HEK293 (cell line): ENCODE measurements at regions not wholly inside any gene's neighbourhood (a gene's known extent, or its start where the extent isn't known, plus 50 kb on each side); places are given as distances from the start of the nearest gene placed in this dataset.

Experiments
- CTCF ChIA-PET: fragments of 350-600 bp; formaldehyde crosslinking; extraction: SDS; loops from one replicate; lab custom pipeline; 2021; ENCODE audit warnings: antibody characterized with exemption; lab: Yijun Ruan, JAX
- POLR2A ChIA-PET: fragments of 300-600 bp; formaldehyde crosslinking; extraction: SDS; loops from one replicate; lab custom pipeline; 2020; ENCODE audit warnings: antibody characterized with exemption, inconsistent platforms; lab: Yijun Ruan, JAX
- H3K27ac ChIP-seq: fragments of 200-500 bp; sonication (Bioruptor generic); 2 replicates; pipeline ENCODE4 v1.5.1; 2014; ENCODE audit warnings: low read depth, low read length, control low read depth, inconsistent platforms; ENCODE audit errors: extremely low read depth
- H3K36me3 ChIP-seq, 2 experiments: fragments of 200-500 bp in 1 of 2; sonication (Bioruptor generic) in 1 of 2; 1 replicate in 1 of 2; 2 replicates in 1 of 2; pipeline ENCODE4 v1.5.1; 2014 to 2017; ENCODE audit warnings: inconsistent platforms in 2 of 2, low read length in 2 of 2; ENCODE audit not compliant: control insufficient read depth in 2 of 2, insufficient read depth in 1 of 2
- H3K4me1 ChIP-seq: fragments of 200-500 bp; sonication (Bioruptor generic); 2 replicates; pipeline ENCODE4 v1.5.1; 2014; ENCODE audit warnings: mild to moderate bottlenecking, low read length, inconsistent platforms; ENCODE audit not compliant: control insufficient read depth, insufficient read depth
- H3K4me3 ChIP-seq: 2 replicates; pipeline ENCODE4 v1.5.1; 2011; ENCODE audit warnings: low read depth, mild to moderate bottlenecking, control low read depth, low read length, moderate library complexity
- H3K9me3 ChIP-seq: fragments of 200-500 bp; sonication (Bioruptor generic); 2 replicates; pipeline ENCODE4 v1.5.1; 2014; ENCODE audit warnings: low read depth, low read length, inconsistent platforms; ENCODE audit not compliant: control insufficient read depth, insufficient read depth
- BCL6B ChIP-seq: fragments of 450-650 bp; formaldehyde crosslinking; IDR thresholded peaks from 2 replicates; pipeline ENCODE4 v1.5.1; 2017; ENCODE audit warnings: missing biosample characterization, missing genetic modification characterization
- FEZF1 ChIP-seq: fragments of 450-650 bp; formaldehyde crosslinking; IDR thresholded peaks from 2 replicates; pipeline ENCODE4 v1.5.1; 2016; ENCODE audit warnings: missing biosample characterization, missing genetic modification characterization
- GLI4 ChIP-seq: fragments of 450-650 bp; formaldehyde crosslinking; IDR thresholded peaks from 2 replicates; pipeline ENCODE4 v1.5.1; 2016; ENCODE audit warnings: missing biosample characterization, missing genetic modification characterization
- IKZF3 ChIP-seq: fragments of 450-650 bp; IDR thresholded peaks from 2 replicates; pipeline ENCODE4 v1.5.0; 2018; ENCODE audit warnings: missing biosample characterization, mild to moderate bottlenecking, missing genetic modification characterization, moderate library complexity
- INSM2 ChIP-seq: fragments of 450-650 bp; formaldehyde crosslinking; IDR thresholded peaks from 2 replicates; pipeline ENCODE4 v1.5.1; 2016; ENCODE audit warnings: missing biosample characterization, missing genetic modification characterization
- KLF16 ChIP-seq: fragments of 450-650 bp; formaldehyde crosslinking; IDR thresholded peaks from 2 replicates; pipeline ENCODE4 v1.5.1; 2017; ENCODE audit warnings: missing biosample characterization, missing genetic modification characterization
- KLF17 ChIP-seq: fragments of 450-650 bp; formaldehyde crosslinking; IDR thresholded peaks from 2 replicates; pipeline ENCODE4 v1.5.1; 2016; ENCODE audit warnings: missing biosample characterization, missing genetic modification characterization
- KLF9 ChIP-seq: fragments of 450-650 bp; formaldehyde crosslinking; IDR thresholded peaks from 2 replicates; pipeline ENCODE4 v1.5.1; 2016; ENCODE audit warnings: missing biosample characterization, missing genetic modification characterization, low read depth
- PRDM2 ChIP-seq: fragments of 450-650 bp; formaldehyde crosslinking; IDR thresholded peaks from 2 replicates; pipeline ENCODE4 v1.5.1; 2016; ENCODE audit warnings: missing biosample characterization, missing genetic modification characterization, borderline replicate concordance
- RBAK ChIP-seq: fragments of 450-650 bp; formaldehyde crosslinking; IDR thresholded peaks from 2 replicates; pipeline ENCODE4 v1.5.1; 2016; ENCODE audit warnings: missing biosample characterization, missing genetic modification characterization
- REPIN1 ChIP-seq: fragments of 450-650 bp; formaldehyde crosslinking; IDR thresholded peaks from 2 replicates; pipeline ENCODE4 v1.5.1; 2017; ENCODE audit warnings: missing biosample characterization, missing genetic modification characterization, low read depth
- WT1 ChIP-seq: fragments of 450-650 bp; formaldehyde crosslinking; IDR thresholded peaks from 2 replicates; pipeline ENCODE4 v1.5.1; 2016; ENCODE audit warnings: missing biosample characterization, missing genetic modification characterization
- ZFP3 ChIP-seq: fragments of 450-650 bp; formaldehyde crosslinking; IDR thresholded peaks from 2 replicates; pipeline ENCODE4 v1.5.1; 2016; ENCODE audit warnings: low read depth, missing biosample characterization, missing genetic modification characterization
- ZIC2 ChIP-seq: fragments of 450-650 bp; formaldehyde crosslinking; IDR thresholded peaks from 2 replicates; pipeline ENCODE4 v1.5.1; 2016; ENCODE audit warnings: missing biosample characterization, missing genetic modification characterization
- ZNF175 ChIP-seq: fragments of 450-650 bp; formaldehyde crosslinking; IDR thresholded peaks from 2 replicates; pipeline ENCODE4 v1.5.1; 2016; ENCODE audit warnings: missing biosample characterization, missing genetic modification characterization
- ZNF223 ChIP-seq: fragments of 450-650 bp; formaldehyde crosslinking; IDR thresholded peaks from 2 replicates; pipeline ENCODE4 v1.5.1; 2016; ENCODE audit warnings: missing biosample characterization, missing genetic modification characterization
- ZNF335 ChIP-seq: fragments of 450-650 bp; formaldehyde crosslinking; conservative IDR thresholded peaks from 2 replicates; pipeline ENCODE4 v1.5.1; 2016; ENCODE audit warnings: missing biosample characterization, missing genetic modification characterization
- ZNF350 ChIP-seq: fragments of 450-650 bp; formaldehyde crosslinking; IDR thresholded peaks from 2 replicates; pipeline ENCODE4 v1.5.0; 2017; ENCODE audit warnings: missing biosample characterization, mild to moderate bottlenecking, missing genetic modification characterization
- ZNF548 ChIP-seq: fragments of 450-650 bp; formaldehyde crosslinking; IDR thresholded peaks from 2 replicates; pipeline ENCODE4 v1.5.1; 2016; ENCODE audit warnings: missing biosample characterization, missing genetic modification characterization
- ZNF596 ChIP-seq: fragments of 450-650 bp; IDR thresholded peaks from 2 replicates; pipeline ENCODE4 v1.5.0; 2018; ENCODE audit warnings: missing biosample characterization, mild to moderate bottlenecking, missing genetic modification characterization, moderate library complexity
- ZNF600 ChIP-seq: fragments of 450-650 bp; formaldehyde crosslinking; IDR thresholded peaks from 2 replicates; pipeline ENCODE4 v1.5.1; 2016; ENCODE audit warnings: missing biosample characterization, missing genetic modification characterization
- ZNF629 ChIP-seq: fragments of 450-650 bp; formaldehyde crosslinking; IDR thresholded peaks from 2 replicates; pipeline ENCODE4 v1.5.1; 2017; ENCODE audit warnings: missing biosample characterization, missing genetic modification characterization
- ZNF654 ChIP-seq: fragments of 450-650 bp; formaldehyde crosslinking; IDR thresholded peaks from 2 replicates; pipeline ENCODE4 v1.5.1; 2016; ENCODE audit warnings: low read depth, missing biosample characterization, missing genetic modification characterization
- ZNF785 ChIP-seq: fragments of 450-650 bp; formaldehyde crosslinking; IDR thresholded peaks from 2 replicates; pipeline ENCODE4 v1.5.1; 2016; ENCODE audit warnings: missing biosample characterization, missing genetic modification characterization
- ZSCAN23 ChIP-seq: fragments of 450-650 bp; formaldehyde crosslinking; IDR thresholded peaks from 2 replicates; pipeline ENCODE4 v1.5.1; 2016; ENCODE audit warnings: missing biosample characterization, missing genetic modification characterization

- no peak for TF ChIP-seq KLF16 (tag by site-specific recombination)
- TF ChIP-seq ZNF350 (tag by site-specific recombination), result no peak
- no peak for TF ChIP-seq FEZF1
- TF ChIP-seq ZNF600, result no peak
- TF ChIP-seq KLF17, result no peak
- no peak for TF ChIP-seq GLI4
- TF ChIP-seq ZIC2 (tag by site-specific recombination), result no peak
- TF ChIP-seq ZNF596 (tag by site-specific recombination), result no peak
- no peak for TF ChIP-seq ZNF654 (tag by site-specific recombination)
- TF ChIP-seq, all 188 proteins: peak for 0
Observed at GRCh38 chr3:176399193-176399592, 798.1 kb downstream of the TBL1XR1 start (continued).

GRCh38 chr3:176395240-176395639 is 802.0 kb downstream of the TBL1XR1 start:
- no peak overlapping the region for H3K4me3 ChIP-seq
- H3K27ac ChIP-seq, result no peak overlapping the region
- no peaks in the 10 kb centered on the region for H3K36me3 ChIP-seq
- H3K9me3 ChIP-seq, result no peaks in the 10 kb centered on the region
- TF ChIP-seq ZNF335 (no peak), RBAK (tag by site-specific recombination) (no peak), ZFP3 (tag by site-specific recombination) (no peak), BCL6B (tag by site-specific recombination) (no peak), ZSCAN23 (no peak), WT1 (tag by site-specific recombination) (no peak), REPIN1 (no peak), ZNF654 (tag by site-specific recombination) (no peak), ZNF223 (tag by site-specific recombination) (no peak), ZNF629 (no peak), ZNF175 (tag by site-specific recombination) (no peak), INSM2 (tag by site-specific recombination) (no peak), ZNF785 (tag by site-specific recombination) (no peak), KLF9 (no peak), KLF16 (tag by site-specific recombination) (no peak)
- ChIA-PET POLR2A (no interaction called here), CTCF (no interaction called here)
- H3K4me1 ChIP-seq, result no peaks in the 10 kb centered on the region

- Histone ChIP-seq H3K4me1 (no peaks in the 10 kb centered on the region), H3K9me3 (no peaks in the 10 kb centered on the region), H3K4me3 (no peak overlapping the region), H3K36me3 (no peaks in the 10 kb centered on the region), H3K27ac (no peak overlapping the region)
- CTCF ChIA-PET, result interaction anchor here (0.7 kb wide), 1 partner anchor 406 kb away, joined by 3 read pairs; no protein-coding TSS in a partner anchor
- POLR2A ChIA-PET, result no interaction called here
- TF ChIP-seq IKZF3 (tag by site-specific recombination) (no peak), ZNF548 (tag by site-specific recombination) (no peak), GLI4 (no peak), PRDM2 (tag by site-specific recombination) (no peak)
Observed at GRCh38 chr3:176378789-176379188, 818.5 kb downstream of the TBL1XR1 start.
